OCI-LY1 (cell line): ENCODE measurements at regions not wholly inside any gene's neighbourhood (a gene's known extent, or its start where the extent isn't known, plus 50 kb on each side); places are given as distances from the start of the nearest gene placed in this dataset.

Experiments
- EZH2 ChIP-seq: fragments of 200-600 bp; sonication (generic), shearing (Covaris generic); IDR thresholded peaks from 2 replicates; pipeline ENCODE4 v1.8.0; 2017; ENCODE audit warnings: borderline replicate concordance, mixed run types, mild to moderate bottlenecking, antibody characterized with exemption, low read length, moderate library complexity, mixed read lengths
- TF ChIP-seq, protein P1 (sequence below): fragments of 200-600 bp; sonication (generic), shearing (Covaris generic); IDR thresholded peaks from 2 replicates; pipeline ENCODE4 v1.5.1; 2017; ENCODE audit warnings: mild to moderate bottlenecking, antibody characterized with exemption, low read length, moderate library complexity, mixed read lengths

DNA sequence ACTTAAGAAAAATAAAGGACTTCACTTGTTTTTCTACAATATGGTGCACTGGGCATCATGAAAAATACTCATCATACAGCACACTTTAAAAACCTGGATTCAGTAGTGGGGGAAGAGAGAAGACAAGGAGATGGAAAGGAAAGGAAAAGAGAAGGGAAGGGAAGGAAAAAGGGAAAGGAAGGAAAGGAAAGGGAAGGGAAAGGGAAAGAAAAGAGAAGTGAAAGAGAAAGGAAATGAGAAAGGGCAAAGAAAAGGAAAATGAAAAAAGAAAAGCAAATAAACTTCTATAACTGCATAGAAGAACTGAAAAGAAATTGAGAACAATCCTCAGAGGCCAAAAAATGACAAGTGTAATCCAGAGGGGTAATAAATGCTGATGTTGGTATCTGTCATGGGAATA is 388.1 kb upstream of the PKDCC start:
- TF ChIP-seq, protein P1, sequence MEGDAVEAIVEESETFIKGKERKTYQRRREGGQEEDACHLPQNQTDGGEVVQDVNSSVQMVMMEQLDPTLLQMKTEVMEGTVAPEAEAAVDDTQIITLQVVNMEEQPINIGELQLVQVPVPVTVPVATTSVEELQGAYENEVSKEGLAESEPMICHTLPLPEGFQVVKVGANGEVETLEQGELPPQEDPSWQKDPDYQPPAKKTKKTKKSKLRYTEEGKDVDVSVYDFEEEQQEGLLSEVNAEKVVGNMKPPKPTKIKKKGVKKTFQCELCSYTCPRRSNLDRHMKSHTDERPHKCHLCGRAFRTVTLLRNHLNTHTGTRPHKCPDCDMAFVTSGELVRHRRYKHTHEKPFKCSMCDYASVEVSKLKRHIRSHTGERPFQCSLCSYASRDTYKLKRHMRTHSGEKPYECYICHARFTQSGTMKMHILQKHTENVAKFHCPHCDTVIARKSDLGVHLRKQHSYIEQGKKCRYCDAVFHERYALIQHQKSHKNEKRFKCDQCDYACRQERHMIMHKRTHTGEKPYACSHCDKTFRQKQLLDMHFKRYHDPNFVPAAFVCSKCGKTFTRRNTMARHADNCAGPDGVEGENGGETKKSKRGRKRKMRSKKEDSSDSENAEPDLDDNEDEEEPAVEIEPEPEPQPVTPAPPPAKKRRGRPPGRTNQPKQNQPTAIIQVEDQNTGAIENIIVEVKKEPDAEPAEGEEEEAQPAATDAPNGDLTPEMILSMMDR: no peak
- TF ChIP-seq EZH2: no peak
